Mesothelial cell of epicardium (in vitro differentiated cells): ENCODE measurements at regions not wholly inside any gene's neighbourhood (a gene's known extent, or its start where the extent isn't known, plus 50 kb on each side); places are given as distances from the start of the nearest gene placed in this dataset.

Experiments
- DNase-seq, 2 experiments: peaks; one replicate each; pipeline ENCODE4 v3.0.0; 2021; ENCODE audit warnings: low spot score in 2 of 2; ENCODE audit not compliant: unreplicated experiment in 2 of 2
- H3K27ac Mint-ChIP-seq: 2 replicates; pipeline ENCODE4 v1.8.0; 2021; ENCODE audit warnings: mixed read lengths
- H3K27me3 Mint-ChIP-seq: 2 replicates; pipeline ENCODE4 v1.8.0; 2021; ENCODE audit warnings: low read depth, mixed read lengths
- H3K36me3 Mint-ChIP-seq: 2 replicates; pipeline ENCODE4 v1.8.0; 2021; ENCODE audit warnings: mixed read lengths
- H3K4me1 Mint-ChIP-seq: 2 replicates; pipeline ENCODE4 v1.8.0; 2021; ENCODE audit warnings: mixed read lengths
- H3K4me3 Mint-ChIP-seq: 2 replicates; pipeline ENCODE4 v1.8.0; 2021; ENCODE audit warnings: mild to moderate bottlenecking, moderate library complexity, mixed read lengths
- H3K9me3 Mint-ChIP-seq: 2 replicates; pipeline ENCODE4 v1.8.0; 2021; ENCODE audit warnings: mixed read lengths
- CTCF ChIP-seq: fragments of 200-600 bp; sonication (generic); IDR thresholded peaks from one replicate; pipeline ENCODE4 v1.5.0; 2021; ENCODE audit warnings: antibody characterized with exemption; ENCODE audit not compliant: unreplicated experiment

- no peak for DNase-seq
- peaks cover 61% of the 10 kb centered on the region for H3K4me1 Mint-ChIP-seq
- no peaks in the 10 kb centered on the region for H3K9me3 Mint-ChIP-seq
- H3K4me3 Mint-ChIP-seq: no peak overlapping the region
- H3K36me3 Mint-ChIP-seq: no peaks in the 10 kb centered on the region
- no peaks in the 10 kb centered on the region for H3K27me3 Mint-ChIP-seq
- H3K27ac Mint-ChIP-seq: peak overlapping the region; percentile 94
- no peak for TF ChIP-seq CTCF
Observed at GRCh38 chr1:228899421-228899956, 164.2 kb downstream of the RHOU start.

- H3K36me3 Mint-ChIP-seq: no peaks in the 10 kb centered on the region
- no peak for DNase-seq
- peak overlapping the region; percentile 94 for H3K27ac Mint-ChIP-seq
Observed at GRCh38 chr1:228900099-228900885, 165.0 kb downstream of the RHOU start.

GRCh38 chr1:228900886-228901392 is 165.7 kb downstream of the RHOU start:
- peaks cover 70% of the 10 kb centered on the region for H3K4me1 Mint-ChIP-seq
- peak overlapping the region; percentile 94 for H3K27ac Mint-ChIP-seq

More at GRCh38 chr1:228900099-228900885, 165.0 kb downstream of the RHOU start:
- no peaks in the 10 kb centered on the region for H3K27me3 Mint-ChIP-seq
- no peak for TF ChIP-seq CTCF
- H3K4me1 Mint-ChIP-seq: peaks cover 65% of the 10 kb centered on the region
- H3K9me3 Mint-ChIP-seq: no peaks in the 10 kb centered on the region
- H3K4me3 Mint-ChIP-seq: peak overlapping the region; percentile 8

GRCh38 chr1:228901936-228902681 is 166.8 kb downstream of the RHOU start:
- Mint-ChIP-seq H3K4me3 (no peak overlapping the region), H3K27ac (peak overlapping the region; percentile 91), H3K36me3 (no peaks in the 10 kb centered on the region), H3K27me3 (no peaks in the 10 kb centered on the region), H3K9me3 (no peaks in the 10 kb centered on the region), H3K4me1 (peaks cover 77% of the 10 kb centered on the region)
- DNase-seq: no peak
- no peak for TF ChIP-seq CTCF

More at GRCh38 chr1:228900886-228901392, 165.7 kb downstream of the RHOU start:
- no peaks in the 10 kb centered on the region for H3K36me3 Mint-ChIP-seq
- DNase-seq: no peak
- no peak for TF ChIP-seq CTCF
- no peak overlapping the region for H3K4me3 Mint-ChIP-seq
- H3K9me3 Mint-ChIP-seq: no peaks in the 10 kb centered on the region
- H3K27me3 Mint-ChIP-seq: no peaks in the 10 kb centered on the region

- peak in 1 of 2 experiments; percentile 64 for DNase-seq
- Mint-ChIP-seq H3K4me1 (peaks cover 73% of the 10 kb centered on the region), H3K4me3 (no peak overlapping the region), H3K27me3 (no peaks in the 10 kb centered on the region), H3K36me3 (no peaks in the 10 kb centered on the region), H3K9me3 (peaks cover under 1% of the 10 kb centered on the region), H3K27ac (peak overlapping the region; percentile 91)
- TF ChIP-seq CTCF: no peak
Observed at GRCh38 chr1:228902781-228903433, 167.6 kb downstream of the RHOU start.
